ENCODE measurements at regions not wholly inside any gene's neighbourhood (a gene's known extent, or its start where the extent isn't known, plus 50 kb on each side); places are given as distances from the start of the nearest gene placed in this dataset.
"Not testable (repeated sequence)": the region's sequence is repeated elsewhere in the genome, so short reads cannot be mapped to it uniquely, and the experiment has no call there.

- TF ChIP-seq POLR2AphosphoS5 (IDR thresholded peaks at IDR 0.05; ENCODE audit: low read depth); EZH2 (IDR thresholded peaks at IDR 0.05; ENCODE audit: low read depth, unreplicated experiment); CTCF (conservative IDR thresholded peaks at IDR 0.05; ENCODE audit: low read depth in 2 of 2); JUNB (IDR thresholded peaks at IDR 0.05; ENCODE audit: unreplicated experiment); ZNF114 (CRISPR knock-in tag; IDR thresholded peaks at IDR 0.05); REST (IDR thresholded peaks at IDR 0.05; ENCODE audit: unreplicated experiment); EZH2phosphoT487 (IDR thresholded peaks at IDR 0.05; ENCODE audit: unreplicated experiment); CREB1 (CRISPR knock-in tag; IDR thresholded peaks at IDR 0.05; ENCODE audit: low read depth); ZNF331 (CRISPR knock-in tag; IDR thresholded peaks at IDR 0.05; ENCODE audit: low read depth); NANOG (IDR thresholded peaks at IDR 0.05; ENCODE audit: borderline replicate concordance); STAT1 (IDR thresholded peaks at IDR 0.05; ENCODE audit: unreplicated experiment): not testable (repeated sequence)
- TF ChIP-seq, protein P1, sequence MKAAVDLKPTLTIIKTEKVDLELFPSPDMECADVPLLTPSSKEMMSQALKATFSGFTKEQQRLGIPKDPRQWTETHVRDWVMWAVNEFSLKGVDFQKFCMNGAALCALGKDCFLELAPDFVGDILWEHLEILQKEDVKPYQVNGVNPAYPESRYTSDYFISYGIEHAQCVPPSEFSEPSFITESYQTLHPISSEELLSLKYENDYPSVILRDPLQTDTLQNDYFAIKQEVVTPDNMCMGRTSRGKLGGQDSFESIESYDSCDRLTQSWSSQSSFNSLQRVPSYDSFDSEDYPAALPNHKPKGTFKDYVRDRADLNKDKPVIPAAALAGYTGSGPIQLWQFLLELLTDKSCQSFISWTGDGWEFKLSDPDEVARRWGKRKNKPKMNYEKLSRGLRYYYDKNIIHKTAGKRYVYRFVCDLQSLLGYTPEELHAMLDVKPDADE (IDR thresholded peaks at IDR 0.05): not testable (repeated sequence)
Observed at GRCh38 chr16:88154886-88155285, 203.7 kb downstream of the BANP start.
